22Rv1 (cell line): ENCODE measurements at regions not wholly inside any gene's neighbourhood (a gene's known extent, or its start where the extent isn't known, plus 50 kb on each side); places are given as distances from the start of the nearest gene placed in this dataset.

Source experiments
- CTCF ChIP-seq: fragments of 450-650 bp; IDR thresholded peaks from 2 replicates; pipeline ENCODE4 v1.5.1; 2017; ENCODE audit warnings: mild to moderate bottlenecking
- ZFX ChIP-seq: fragments of 450-650 bp; IDR thresholded peaks from 2 replicates; pipeline ENCODE4 v1.6.1; 2017; ENCODE audit warnings: antibody characterized with exemption, borderline replicate concordance

GRCh38 chr17:54339731-54340130 lies 517.0 kb downstream of the KIF2B start:
- TF ChIP-seq CTCF (no peak), ZFX (no peak)
